ENCODE measurements at regions not wholly inside any gene's neighbourhood (a gene's known extent, or its start where the extent isn't known, plus 50 kb on each side); places are given as distances from the start of the nearest gene placed in this dataset.

DNA sequence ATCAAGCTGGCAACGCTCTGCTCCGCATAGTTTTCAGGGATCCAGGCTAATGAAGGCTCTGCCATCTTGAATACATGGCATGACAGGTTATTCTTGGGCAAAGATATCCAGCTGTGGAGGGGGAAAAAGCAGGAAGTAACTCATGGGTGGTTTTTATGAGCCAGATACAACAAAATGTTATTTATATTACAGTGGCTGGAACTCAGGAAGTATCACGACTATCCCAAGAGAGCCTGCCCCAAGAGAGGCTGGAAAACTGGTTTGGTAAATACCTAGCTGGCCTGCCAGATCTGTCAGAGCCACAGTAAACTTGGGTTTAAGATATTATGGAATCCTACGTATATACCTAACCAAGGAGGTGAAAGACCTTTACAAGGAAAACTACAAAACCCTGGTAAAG, 462.8 kb upstream of the ANKRD30A start:
- Histone ChIP-seq H3K27ac (no peak overlapping the region), H3K27me3 (ENCODE audit: insufficient read depth, low read depth, severe bottlenecking) (no peaks in the 10 kb centered on the region), H3K4me3 (ENCODE audit: low read depth, low read length) (no peak overlapping the region), H3K9me3 (ENCODE audit: severe bottlenecking) (no peaks in the 10 kb centered on the region), H3K36me3 (no peaks in the 10 kb centered on the region)
- no peak for TF ChIP-seq CTCF (IDR thresholded peaks at IDR 0.05; ENCODE audit: low read depth, low read length)
- DNase-seq: no peak

GRCh38 chr10:36650274-36650673, 475.1 kb upstream of the ANKRD30A start:
- H3K36me3 ChIP-seq: no peaks in the 10 kb centered on the region
- H3K4me3 ChIP-seq (ENCODE audit: low read depth, low read length): no peak overlapping the region
- DNase-seq: no peak
- no peaks in the 10 kb centered on the region for H3K9me3 ChIP-seq (ENCODE audit: severe bottlenecking)
- no peak for TF ChIP-seq CTCF (IDR thresholded peaks at IDR 0.05; ENCODE audit: low read depth, low read length)
- H3K27me3 ChIP-seq (ENCODE audit: insufficient read depth, low read depth, severe bottlenecking): no peaks in the 10 kb centered on the region
- H3K27ac ChIP-seq: no peak overlapping the region

GRCh38 chr10:36647540-36647939, 477.9 kb upstream of the ANKRD30A start:
- no peak overlapping the region for H3K27ac ChIP-seq
- no peak overlapping the region for H3K4me3 ChIP-seq (ENCODE audit: low read depth, low read length)
- TF ChIP-seq CTCF (IDR thresholded peaks at IDR 0.05; ENCODE audit: low read depth, low read length): no peak
- H3K27me3 ChIP-seq (ENCODE audit: insufficient read depth, low read depth, severe bottlenecking): no peaks in the 10 kb centered on the region
- no peaks in the 10 kb centered on the region for H3K9me3 ChIP-seq (ENCODE audit: severe bottlenecking)
- no peaks in the 10 kb centered on the region for H3K36me3 ChIP-seq
- no peak for DNase-seq

GRCh38 chr10:36640626-36641025, 484.8 kb upstream of the ANKRD30A start:
- Histone ChIP-seq H3K27ac (no peak overlapping the region), H3K27me3 (ENCODE audit: insufficient read depth, low read depth, severe bottlenecking) (no peaks in the 10 kb centered on the region), H3K9me3 (ENCODE audit: severe bottlenecking) (no peaks in the 10 kb centered on the region), H3K4me3 (ENCODE audit: low read depth, low read length) (no peak overlapping the region), H3K36me3 (no peaks in the 10 kb centered on the region)
- no peak for DNase-seq
- no peak for TF ChIP-seq CTCF (IDR thresholded peaks at IDR 0.05; ENCODE audit: low read depth, low read length)

GRCh38 chr10:36638462-36639155, 486.8 kb upstream of the ANKRD30A start:
- Histone ChIP-seq H3K27me3 (ENCODE audit: insufficient read depth, low read depth, severe bottlenecking) (no peaks in the 10 kb centered on the region), H3K36me3 (no peaks in the 10 kb centered on the region), H3K4me3 (ENCODE audit: low read depth, low read length) (no peak overlapping the region), H3K27ac (no peak overlapping the region), H3K9me3 (ENCODE audit: severe bottlenecking) (no peaks in the 10 kb centered on the region)
- no peak for TF ChIP-seq CTCF (IDR thresholded peaks at IDR 0.05; ENCODE audit: low read depth, low read length)
- DNase-seq: no peak

DNA sequence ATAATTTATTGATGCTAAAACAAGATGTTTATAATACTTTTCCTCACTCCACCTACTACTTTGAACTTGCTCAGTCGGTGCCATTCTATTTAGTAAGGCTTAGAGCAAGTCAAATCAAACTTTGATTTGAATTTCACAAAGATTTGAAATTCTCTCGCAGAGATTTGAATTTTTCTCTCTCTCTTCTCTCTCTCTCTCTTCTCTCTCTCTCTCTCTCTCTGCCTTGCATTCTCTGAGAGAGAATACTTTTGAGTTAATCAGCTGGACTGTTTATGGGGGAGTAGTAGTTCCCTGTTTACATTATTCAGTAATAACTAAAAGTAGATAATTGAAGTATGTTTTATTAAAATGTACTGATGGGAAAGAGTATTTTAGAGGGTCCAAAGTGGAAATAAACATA, 488.5 kb upstream of the ANKRD30A start:
- Histone ChIP-seq H3K27ac (no peak overlapping the region), H3K4me3 (ENCODE audit: low read depth, low read length) (no peak overlapping the region), H3K27me3 (ENCODE audit: insufficient read depth, low read depth, severe bottlenecking) (no peaks in the 10 kb centered on the region), H3K9me3 (ENCODE audit: severe bottlenecking) (no peaks in the 10 kb centered on the region), H3K36me3 (no peaks in the 10 kb centered on the region)
- no peak for TF ChIP-seq CTCF (IDR thresholded peaks at IDR 0.05; ENCODE audit: low read depth, low read length)
- DNase-seq: no peak
